Colonic mucosa (tissue), 4 donors: ENCODE measurements at regions not wholly inside any gene's neighbourhood (a gene's known extent, or its start where the extent isn't known, plus 50 kb on each side); places are given as distances from the start of the nearest gene placed in this dataset.

Experiments used
- DNase-seq: peaks from one replicate; pipeline ENCODE4 v3.0.0-alpha.2; 2020
- H3K27ac ChIP-seq: fragments of 200-600 bp; one replicate; pipeline ENCODE4 v1.8.0; 2021
- H3K27me3 ChIP-seq: fragments of 200-600 bp; one replicate; pipeline ENCODE4 v1.8.0; 2021
- H3K36me3 ChIP-seq: fragments of 200-600 bp; one replicate; pipeline ENCODE4 v1.8.0; 2021
- H3K4me1 ChIP-seq: fragments of 200-600 bp; one replicate; pipeline ENCODE4 v1.8.0; 2021; ENCODE audit warnings: mild to moderate bottlenecking
- H3K4me3 ChIP-seq: fragments of 200-600 bp; one replicate; pipeline ENCODE4 v1.8.0; 2021
- H3K9ac ChIP-seq, 2 donors: one replicate each; pipeline ENCODE4 v1.7.0; 2013; ENCODE audit warnings: control low read depth in 2 of 2, low read depth in 2 of 2, low read length in 2 of 2
- H3K9me3 ChIP-seq: fragments of 200-600 bp; one replicate; pipeline ENCODE4 v1.8.0; 2021
- intact Hi-C: fragments of 100-400 bp; cut with DNase I; formaldehyde crosslinking; loops from one replicate; pipeline ENCODE4 v1.14.1; 2022
- TF ChIP-seq, protein P1 (sequence below): fragments of 200-600 bp; IDR thresholded peaks from one replicate; pipeline ENCODE4 v1.8.0; 2022; ENCODE audit warnings: antibody characterized with exemption, mild to moderate bottlenecking
- donor health status: healthy.
- donor health status: DM: no; HTN: no; CAD: no.
- donor health status: DM: no; HTN: no; CAD: no.

DNA sequence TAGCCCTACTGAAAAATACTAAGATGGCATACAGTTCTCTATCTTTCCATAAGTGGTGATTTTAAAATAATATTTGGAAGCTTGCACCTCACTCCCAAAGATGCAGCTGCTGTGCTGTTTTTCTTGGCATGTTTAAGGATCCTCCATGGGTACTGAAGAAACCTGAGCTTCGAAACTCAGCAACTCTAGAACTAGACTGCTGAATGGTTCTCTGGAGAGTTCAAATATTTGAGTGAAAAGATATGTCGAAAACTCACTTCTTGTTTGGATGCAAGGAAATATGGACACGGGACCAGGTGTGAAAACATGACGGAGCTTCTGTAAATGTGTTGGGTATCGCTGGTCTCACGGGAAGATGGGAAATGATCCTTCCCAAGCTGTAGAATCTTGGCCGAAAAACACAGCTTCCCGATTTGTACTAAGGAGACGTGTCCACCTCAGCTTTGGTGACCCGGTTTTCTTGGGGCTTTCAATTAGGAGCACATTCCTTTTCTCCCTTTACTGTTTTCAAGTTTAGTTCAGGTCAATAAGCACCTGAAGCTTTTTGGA lies 543.8 kb upstream of the NRP1 start:
- Histone ChIP-seq H3K4me1 (no peaks in the 10 kb centered on the region), H3K27ac (no peak overlapping the region), H3K4me3 (no peak overlapping the region), H3K27me3 (no peaks in the 10 kb centered on the region), H3K9ac (no peak overlapping the region), H3K9me3 (no peaks in the 10 kb centered on the region), H3K36me3 (no peaks in the 10 kb centered on the region)
- intact Hi-C loops: no loop called here
- DNase-seq: no peak
- TF ChIP-seq, protein P1, sequence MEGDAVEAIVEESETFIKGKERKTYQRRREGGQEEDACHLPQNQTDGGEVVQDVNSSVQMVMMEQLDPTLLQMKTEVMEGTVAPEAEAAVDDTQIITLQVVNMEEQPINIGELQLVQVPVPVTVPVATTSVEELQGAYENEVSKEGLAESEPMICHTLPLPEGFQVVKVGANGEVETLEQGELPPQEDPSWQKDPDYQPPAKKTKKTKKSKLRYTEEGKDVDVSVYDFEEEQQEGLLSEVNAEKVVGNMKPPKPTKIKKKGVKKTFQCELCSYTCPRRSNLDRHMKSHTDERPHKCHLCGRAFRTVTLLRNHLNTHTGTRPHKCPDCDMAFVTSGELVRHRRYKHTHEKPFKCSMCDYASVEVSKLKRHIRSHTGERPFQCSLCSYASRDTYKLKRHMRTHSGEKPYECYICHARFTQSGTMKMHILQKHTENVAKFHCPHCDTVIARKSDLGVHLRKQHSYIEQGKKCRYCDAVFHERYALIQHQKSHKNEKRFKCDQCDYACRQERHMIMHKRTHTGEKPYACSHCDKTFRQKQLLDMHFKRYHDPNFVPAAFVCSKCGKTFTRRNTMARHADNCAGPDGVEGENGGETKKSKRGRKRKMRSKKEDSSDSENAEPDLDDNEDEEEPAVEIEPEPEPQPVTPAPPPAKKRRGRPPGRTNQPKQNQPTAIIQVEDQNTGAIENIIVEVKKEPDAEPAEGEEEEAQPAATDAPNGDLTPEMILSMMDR: no peak

DNA sequence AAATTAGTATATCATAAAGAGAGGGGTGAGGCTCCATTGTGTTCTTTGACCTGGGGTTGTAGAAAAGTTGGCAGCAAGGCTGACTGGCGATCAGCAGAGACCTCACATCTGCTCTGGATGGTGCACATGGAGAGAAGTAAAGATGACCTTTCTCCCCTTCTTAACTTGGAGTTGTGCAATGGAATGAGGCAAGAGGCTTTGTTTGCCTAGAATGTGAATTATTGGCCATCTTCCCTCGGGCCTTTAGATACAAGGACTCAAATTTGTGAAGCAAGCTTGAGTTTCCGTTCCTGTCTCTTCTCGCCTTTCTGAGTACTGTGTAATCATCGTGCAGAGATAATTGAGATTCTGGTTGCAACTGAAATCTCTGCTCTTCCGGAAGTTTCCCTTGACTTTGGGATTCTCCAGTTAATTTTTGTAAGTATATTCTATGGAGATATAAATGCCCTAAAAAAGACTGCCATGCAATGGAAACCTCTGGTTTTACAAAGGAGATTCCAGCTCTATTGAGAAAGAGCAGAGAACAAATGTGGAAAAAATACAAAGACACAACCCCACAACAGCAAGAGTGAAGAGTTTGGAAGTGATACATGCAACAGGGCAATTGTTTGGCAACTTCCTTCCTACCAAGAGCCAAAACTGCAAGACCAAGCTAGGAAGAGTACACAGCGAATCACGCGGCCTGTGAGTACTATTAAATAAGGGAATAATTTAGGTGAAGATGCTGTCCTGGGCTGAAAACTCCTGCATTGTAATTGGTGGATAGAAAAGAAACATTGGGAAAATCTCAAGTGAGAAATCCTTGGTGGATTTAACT lies 542.3 kb upstream of the NRP1 start:
- peak; percentile 39 for DNase-seq
- Histone ChIP-seq H3K9ac (no peak overlapping the region), H3K4me1 (no peaks in the 10 kb centered on the region), H3K27ac (no peak overlapping the region), H3K9me3 (no peaks in the 10 kb centered on the region), H3K27me3 (no peaks in the 10 kb centered on the region), H3K4me3 (no peak overlapping the region), H3K36me3 (no peaks in the 10 kb centered on the region)
- intact Hi-C loops: no loop called here
- TF ChIP-seq, protein P1: no peak

DNA sequence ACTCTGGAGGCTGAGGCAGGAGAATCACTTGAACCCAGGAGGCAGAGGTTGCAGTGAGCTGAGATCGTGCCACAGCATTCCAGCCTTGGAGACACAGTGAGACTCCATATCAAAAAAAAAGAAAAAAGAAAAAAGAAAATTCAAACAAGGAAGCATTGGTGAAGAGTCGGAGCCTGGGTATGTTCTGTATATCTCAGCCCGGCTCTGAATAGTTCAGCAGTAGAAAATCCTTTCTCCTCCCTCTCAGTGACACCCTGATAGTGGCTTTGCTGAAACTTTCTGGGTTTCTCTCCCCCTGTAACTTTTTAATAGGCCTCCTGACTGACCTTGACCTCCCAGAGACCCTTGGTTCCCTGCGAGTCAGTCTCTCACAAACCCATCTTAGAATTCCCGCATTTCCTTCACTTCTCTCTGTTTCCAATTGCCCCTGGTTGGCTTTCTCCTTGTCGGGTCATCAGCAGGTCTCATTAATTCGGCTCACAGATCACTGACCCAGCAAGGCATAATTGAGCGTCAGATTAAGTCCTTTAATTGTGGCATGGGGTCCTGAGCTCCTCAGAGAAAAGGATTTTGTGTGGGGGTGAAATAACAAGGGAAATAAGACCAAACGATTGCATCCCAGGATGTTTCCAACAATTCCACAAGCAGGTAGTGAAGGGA lies 541.6 kb upstream of the NRP1 start:
- Histone ChIP-seq H3K9ac (no peak overlapping the region), H3K27me3 (no peaks in the 10 kb centered on the region), H3K36me3 (no peaks in the 10 kb centered on the region), H3K9me3 (no peaks in the 10 kb centered on the region), H3K27ac (no peak overlapping the region), H3K4me1 (no peaks in the 10 kb centered on the region), H3K4me3 (no peak overlapping the region)
- intact Hi-C loops: no loop called here
- DNase-seq: no peak
- TF ChIP-seq, protein P1: no peak

DNA sequence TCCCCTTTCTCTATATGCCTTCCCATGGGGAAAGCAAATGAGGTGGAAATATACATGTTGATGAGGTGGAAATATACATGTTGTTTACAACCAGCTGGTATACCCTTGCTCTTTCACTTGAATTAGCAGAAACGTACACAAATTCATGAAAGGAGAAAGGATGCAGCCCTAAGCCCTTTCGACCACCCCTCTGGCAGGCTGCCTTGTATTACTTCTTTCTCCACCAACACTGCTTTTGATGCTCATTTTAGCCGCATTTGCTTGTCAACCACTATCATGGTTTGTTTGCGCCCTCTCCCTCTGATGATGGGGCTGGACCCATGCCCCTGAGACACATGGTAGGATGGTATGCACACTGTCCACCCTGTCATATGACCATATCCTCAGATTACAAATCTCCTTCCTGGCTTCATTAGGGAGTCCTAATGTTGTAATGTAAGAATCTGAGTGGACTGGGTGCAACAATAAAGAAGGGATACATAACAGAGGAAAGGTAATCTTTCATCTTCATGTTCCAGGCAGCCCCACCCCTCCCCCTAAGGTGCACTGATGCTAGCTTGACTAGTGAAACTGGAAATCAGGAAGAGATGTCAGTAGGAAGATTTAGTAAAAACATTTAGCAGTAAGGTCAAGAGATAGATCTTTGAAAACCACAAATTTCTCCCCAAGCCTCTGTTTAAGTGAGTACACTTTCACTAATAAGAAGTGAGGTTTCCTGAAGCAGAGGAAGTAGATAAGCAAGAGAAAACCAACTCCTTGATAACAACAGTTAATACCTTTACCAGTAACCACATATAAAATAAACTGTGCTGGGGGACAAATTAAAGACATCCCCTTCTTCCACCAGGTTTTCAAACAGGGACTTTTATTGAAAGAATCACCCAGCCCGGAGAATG lies 536.8 kb upstream of the NRP1 start:
- H3K27ac ChIP-seq: no peak overlapping the region
- TF ChIP-seq, protein P1: no peak
- H3K36me3 ChIP-seq: no peaks in the 10 kb centered on the region
- intact Hi-C loops: no loop called here
- H3K4me3 ChIP-seq: no peak overlapping the region
- no peaks in the 10 kb centered on the region for H3K4me1 ChIP-seq
- no peaks in the 10 kb centered on the region for H3K9me3 ChIP-seq
- DNase-seq: no peak
- no peaks in the 10 kb centered on the region for H3K27me3 ChIP-seq
- H3K9ac ChIP-seq: no peak overlapping the region

DNA sequence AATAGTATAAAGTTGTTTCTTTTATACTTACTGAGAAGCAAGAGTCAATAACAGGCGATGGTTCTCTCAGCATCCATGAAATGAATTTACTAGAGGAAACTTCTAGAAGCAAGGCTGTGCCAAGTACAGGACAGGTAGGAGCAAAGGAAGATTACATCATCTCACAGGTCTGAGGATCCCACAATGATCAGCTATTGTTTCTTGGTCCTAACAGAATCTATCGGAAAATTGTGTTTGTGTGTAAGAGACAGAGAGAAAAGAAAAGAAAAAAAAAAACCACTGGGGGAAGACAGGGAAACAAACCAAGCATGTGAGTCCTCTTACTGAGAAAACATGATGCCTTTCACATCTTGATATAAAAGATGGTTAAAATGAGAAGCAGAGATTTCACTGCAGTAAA lies 535.0 kb upstream of the NRP1 start:
- Histone ChIP-seq H3K27ac (no peak overlapping the region), H3K9me3 (no peaks in the 10 kb centered on the region), H3K4me1 (no peaks in the 10 kb centered on the region), H3K27me3 (no peaks in the 10 kb centered on the region), H3K4me3 (no peak overlapping the region), H3K36me3 (no peaks in the 10 kb centered on the region), H3K9ac (no peak overlapping the region)
- no peak for DNase-seq
- intact Hi-C loops: no loop called here
- TF ChIP-seq, protein P1: no peak
